Mesenchymal stem cell (in vitro differentiated cells and primary cell): ENCODE measurements at regions not wholly inside any gene's neighbourhood (a gene's known extent, or its start where the extent isn't known, plus 50 kb on each side); places are given as distances from the start of the nearest gene placed in this dataset.

ENCODE experiments used
- DNase-seq: peaks from one replicate; pipeline ENCODE4 v3.0.0-alpha.2; 2013
- H2AFZ ChIP-seq: one replicate; pipeline ENCODE4 v1.6.1; 2013; ENCODE audit warnings: low read depth, mild to moderate bottlenecking, control low read depth, inconsistent platforms, low read length, moderate library complexity
- H2AK5ac ChIP-seq: 2 replicates; pipeline ENCODE4 v1.6.1; 2013; ENCODE audit warnings: low read length, moderate library complexity, mild to moderate bottlenecking, inconsistent platforms; ENCODE audit not compliant: severe bottlenecking
- H2BK120ac ChIP-seq: one replicate; pipeline ENCODE4 v1.6.1; 2013; ENCODE audit warnings: low read depth, mild to moderate bottlenecking, inconsistent platforms, low read length, moderate library complexity
- H2BK12ac ChIP-seq, 2 experiments: one replicate each; pipeline ENCODE4 v1.6.1; 2013; ENCODE audit warnings: inconsistent platforms in 2 of 2, low read length in 2 of 2, mild to moderate bottlenecking in 2 of 2, moderate library complexity in 2 of 2, control low read depth in 1 of 2
- H2BK15ac ChIP-seq: one replicate; pipeline ENCODE4 v1.6.1; 2013; ENCODE audit warnings: mild to moderate bottlenecking, low read depth, inconsistent platforms; ENCODE audit not compliant: poor library complexity, severe bottlenecking
- H2BK5ac ChIP-seq: 2 replicates; pipeline ENCODE4 v1.6.1; 2013; ENCODE audit warnings: low read depth, mild to moderate bottlenecking, low read length, control low read depth, inconsistent platforms; ENCODE audit not compliant: poor library complexity, severe bottlenecking
- H3K14ac ChIP-seq, 2 experiments: one replicate each; pipeline ENCODE4 v1.6.1; 2013; ENCODE audit warnings: inconsistent platforms in 2 of 2, low read length in 2 of 2, control low read depth in 1 of 2, mild to moderate bottlenecking in 1 of 2, moderate library complexity in 1 of 2
- H3K18ac ChIP-seq, 2 experiments: one replicate each; pipeline ENCODE4 v1.6.1; 2013; ENCODE audit warnings: inconsistent platforms in 2 of 2, low read length in 2 of 2, control low read depth in 1 of 2, low read depth in 1 of 2, mild to moderate bottlenecking in 1 of 2
- H3K23ac ChIP-seq, 2 experiments: one replicate each; pipeline ENCODE4 v1.6.1; 2013; ENCODE audit warnings: inconsistent platforms in 2 of 2, low read length in 2 of 2, mild to moderate bottlenecking in 2 of 2, moderate library complexity in 2 of 2, control low read depth in 1 of 2
- H3K27ac ChIP-seq: 2 replicates; pipeline ENCODE4 v1.5.1; 2013; ENCODE audit warnings: mild to moderate bottlenecking, moderate library complexity, low read length, control low read depth, inconsistent platforms; ENCODE audit not compliant: poor library complexity, severe bottlenecking
- H3K27me3 ChIP-seq, 2 experiments: 2 replicates each; pipeline versions ENCODE4 v1.6.1 to v1.7.0; 2013; ENCODE audit warnings: low read length in 2 of 2, mild to moderate bottlenecking in 2 of 2, moderate library complexity in 2 of 2, control low read depth in 1 of 2, inconsistent platforms in 1 of 2; ENCODE audit not compliant: control insufficient read depth in 1 of 2, insufficient read depth in 1 of 2
- H3K36me3 ChIP-seq, 2 experiments: 2 replicates each; pipeline versions ENCODE4 v1.6.1 to v1.7.0; 2013; ENCODE audit warnings: low read length in 2 of 2, control low read depth in 1 of 2, inconsistent platforms in 1 of 2, low read depth in 1 of 2, mild to moderate bottlenecking in 1 of 2; ENCODE audit not compliant: insufficient read depth in 2 of 2, control insufficient read depth in 1 of 2
- H3K4ac ChIP-seq, 2 experiments: one replicate each; pipeline ENCODE4 v1.6.1; 2013; ENCODE audit warnings: inconsistent platforms in 2 of 2, low read length in 2 of 2, mild to moderate bottlenecking in 2 of 2, moderate library complexity in 2 of 2, control low read depth in 1 of 2, low read depth in 1 of 2
- H3K4me1 ChIP-seq: 2 replicates; pipeline ENCODE4 v1.6.1; 2013; ENCODE audit warnings: low read depth, low read length, control low read depth; ENCODE audit not compliant: control insufficient read depth, insufficient read depth
- H3K4me2 ChIP-seq: 2 replicates; pipeline ENCODE4 v1.6.1; 2013; ENCODE audit warnings: low read length, mild to moderate bottlenecking, inconsistent platforms; ENCODE audit not compliant: poor library complexity, severe bottlenecking
- H3K4me3 ChIP-seq, 2 experiments: 2 replicates each; pipeline versions ENCODE4 v1.5.1 to v1.7.0; 2013; ENCODE audit warnings: low read length in 2 of 2, mild to moderate bottlenecking in 2 of 2, control low read depth in 1 of 2, low read depth in 1 of 2; ENCODE audit not compliant: insufficient read depth in 1 of 2
- H3K79me1 ChIP-seq: replicated peaks from 2 replicates; pipeline ENCODE4 v1.6.1; 2013; ENCODE audit warnings: mild to moderate bottlenecking, control low read depth, low read length, inconsistent platforms; ENCODE audit not compliant: poor library complexity, severe bottlenecking
- H3K9ac ChIP-seq: 2 replicates; pipeline ENCODE4 v1.7.0; 2013; ENCODE audit warnings: mild to moderate bottlenecking, low read length, moderate library complexity
- H3K9me3 ChIP-seq: 2 replicates; pipeline ENCODE4 v1.7.0; 2013; ENCODE audit warnings: mild to moderate bottlenecking, low read length; ENCODE audit not compliant: control insufficient read depth
- H4K8ac ChIP-seq: one replicate; pipeline ENCODE4 v1.6.1; 2013; ENCODE audit warnings: inconsistent platforms, mild to moderate bottlenecking, low read length, moderate library complexity
- H4K91ac ChIP-seq: one replicate; pipeline ENCODE4 v1.6.1; 2013; ENCODE audit warnings: mild to moderate bottlenecking, low read length, inconsistent platforms
- WGBS: methylation state at CpG from one replicate; pipeline ENCODE4 v1.1.7; 2013; ENCODE audit warnings: mixed read lengths; 5-methylcytosine and 5-hydroxymethylcytosine counted together

GRCh38 chr4:13706716-13707115, 79.2 kb upstream of the BOD1L1 start:
- H3K79me1 ChIP-seq = no peaks in the 10 kb centered on the region
- H2BK15ac ChIP-seq = no peak overlapping the region
- peak overlapping the region; percentile 63 for H2AK5ac ChIP-seq
- peaks cover 4% of the 10 kb centered on the region for H3K4me1 ChIP-seq
- DNase-seq = no peak
- H3K4ac ChIP-seq = no peak overlapping the region
- H3K9ac ChIP-seq = no peak overlapping the region
- peak overlapping the region; percentile 92 for H2BK5ac ChIP-seq
- peak overlapping the region; percentile 98 for H3K27ac ChIP-seq
- no peak overlapping the region for H2BK120ac ChIP-seq
- H3K14ac ChIP-seq = no peak overlapping the region
- H3K36me3 ChIP-seq = no peaks in the 10 kb centered on the region
- WGBS = no CpG with 5 or more reads among the region's 3 CpGs
- no peak overlapping the region for H3K4me2 ChIP-seq
- H4K8ac ChIP-seq = no peak overlapping the region
- no peak overlapping the region for H3K18ac ChIP-seq
- no peak overlapping the region for H3K23ac ChIP-seq
- H4K91ac ChIP-seq = no peak overlapping the region
- H3K27me3 ChIP-seq = no peaks in the 10 kb centered on the region
- H3K9me3 ChIP-seq = no peaks in the 10 kb centered on the region
- H2BK12ac ChIP-seq = no peak overlapping the region
- H2AFZ ChIP-seq = no peak overlapping the region
- H3K4me3 ChIP-seq = no peak overlapping the region

- H2BK120ac ChIP-seq = no peak overlapping the region
- no peaks in the 10 kb centered on the region for H3K27me3 ChIP-seq
- no peak overlapping the region for H3K23ac ChIP-seq
- H3K9ac ChIP-seq = no peak overlapping the region
- no peak overlapping the region for H2BK15ac ChIP-seq
- H3K18ac ChIP-seq = no peak overlapping the region
- H3K79me1 ChIP-seq = no peaks in the 10 kb centered on the region
- H3K4ac ChIP-seq = no peak overlapping the region
- H3K4me2 ChIP-seq = no peak overlapping the region
- no peak overlapping the region for H4K91ac ChIP-seq
- 95% methylated on average over 8 of the region's 8 CpGs for WGBS
- H2AFZ ChIP-seq = no peak overlapping the region
- H3K36me3 ChIP-seq = no peaks in the 10 kb centered on the region
- H4K8ac ChIP-seq = no peak overlapping the region
- H3K4me3 ChIP-seq = no peak overlapping the region
- no peak overlapping the region for H3K14ac ChIP-seq
- no peak overlapping the region for H2BK12ac ChIP-seq
- H3K4me1 ChIP-seq = peaks cover 4% of the 10 kb centered on the region
- DNase-seq = no peak
- no peak overlapping the region for H3K27ac ChIP-seq
- H3K9me3 ChIP-seq = no peaks in the 10 kb centered on the region
- H2AK5ac ChIP-seq = no peak overlapping the region
- no peak overlapping the region for H2BK5ac ChIP-seq
Observed at GRCh38 chr4:13710246-13710885, 82.8 kb upstream of the BOD1L1 start.

GRCh38 chr4:13711233-13711785, 83.8 kb upstream of the BOD1L1 start:
- Histone ChIP-seq H3K18ac (no peak overlapping the region), H2BK120ac (no peak overlapping the region), H2AK5ac (no peak overlapping the region), H2BK5ac (no peak overlapping the region), H2AFZ (no peak overlapping the region), H3K23ac (no peak overlapping the region), H4K91ac (no peak overlapping the region), H3K4me2 (no peak overlapping the region), H2BK12ac (no peak overlapping the region), H3K9me3 (no peaks in the 10 kb centered on the region), H3K27ac (no peak overlapping the region), H2BK15ac (no peak overlapping the region), H3K79me1 (no peaks in the 10 kb centered on the region), H3K4me3 (no peak overlapping the region), H4K8ac (no peak overlapping the region), H3K27me3 (no peaks in the 10 kb centered on the region), H3K9ac (no peak overlapping the region), H3K4ac (no peak overlapping the region), H3K14ac (no peak overlapping the region), H3K4me1 (no peaks in the 10 kb centered on the region), H3K36me3 (no peaks in the 10 kb centered on the region)
- DNase-seq = no peak
- WGBS = 79% methylated on average over 5 of the region's 5 CpGs

- Histone ChIP-seq H2BK5ac (no peak overlapping the region), H3K4me3 (no peak overlapping the region), H2BK15ac (no peak overlapping the region), H2BK120ac (no peak overlapping the region), H3K14ac (no peak overlapping the region), H3K4me2 (no peak overlapping the region), H2AFZ (no peak overlapping the region), H3K9ac (no peak overlapping the region), H3K4ac (no peak overlapping the region), H3K9me3 (no peaks in the 10 kb centered on the region), H3K18ac (no peak overlapping the region), H3K23ac (no peak overlapping the region), H3K79me1 (no peaks in the 10 kb centered on the region), H3K36me3 (no peaks in the 10 kb centered on the region), H2BK12ac (no peak overlapping the region), H2AK5ac (no peak overlapping the region), H3K27me3 (no peaks in the 10 kb centered on the region), H4K91ac (no peak overlapping the region), H3K27ac (no peak overlapping the region), H3K4me1 (no peaks in the 10 kb centered on the region), H4K8ac (no peak overlapping the region)
- DNase-seq = no peak
- WGBS = 61% methylated on average over 2 of the region's 2 CpGs
Observed at GRCh38 chr4:13721894-13722293, 94.4 kb upstream of the BOD1L1 start.
